GM10266 (cell line): ENCODE measurements at regions not wholly inside any gene's neighbourhood (a gene's known extent, or its start where the extent isn't known, plus 50 kb on each side); places are given as distances from the start of the nearest gene placed in this dataset.
"Not testable (repeated sequence)": the region's sequence is repeated elsewhere in the genome, so short reads cannot be mapped to it uniquely, and the experiment has no call there.

Experiments used
- DNase-seq: peaks from one replicate; pipeline ENCODE4 v3.0.0; 2012; ENCODE audit errors: extremely low spot score
- CTCF ChIP-seq: IDR thresholded peaks from 2 replicates; pipeline ENCODE4 v1.5.1; 2012; ENCODE audit warnings: mild to moderate bottlenecking, low read depth; ENCODE audit not compliant: control insufficient read depth, insufficient read depth; ENCODE audit errors: missing control alignments

- no peak for DNase-seq
- no peak for TF ChIP-seq CTCF
Measured at GRCh38 chr9:91006046-91006445, 204.4 kb downstream of the SYK start.

- DNase-seq = no peak
- TF ChIP-seq CTCF = no peak
Measured at GRCh38 chr9:91008568-91008967, 206.9 kb downstream of the SYK start.

- no peak for DNase-seq
- no peak for TF ChIP-seq CTCF
Measured at GRCh38 chr9:91011891-91012290, 210.3 kb downstream of the SYK start.

GRCh38 chr9:91012933-91013841 lies 211.6 kb downstream of the SYK start:
- no peak for TF ChIP-seq CTCF
- DNase-seq = no peak

GRCh38 chr9:91017245-91017644 lies 215.6 kb downstream of the SYK start:
- TF ChIP-seq CTCF = no peak
- no peak for DNase-seq

- DNase-seq = not testable (repeated sequence)
Measured at GRCh38 chr9:91019871-91020270, 218.3 kb downstream of the SYK start.

GRCh38 chr9:91021656-91022055 lies 220.0 kb downstream of the SYK start:
- DNase-seq = not testable (repeated sequence)

- TF ChIP-seq CTCF = no peak
- DNase-seq = no peak
Measured at GRCh38 chr9:91023741-91024140, 222.1 kb downstream of the SYK start.
